AG20443 (cell line): ENCODE measurements at regions not wholly inside any gene's neighbourhood (a gene's known extent, or its start where the extent isn't known, plus 50 kb on each side); places are given as distances from the start of the nearest gene placed in this dataset.

Experiments used
- DNase-seq: peaks from one replicate; pipeline ENCODE4 v3.0.0; 2012; ENCODE audit warnings: low spot score, mixed read lengths

GRCh38 chr6:115720900-115721299, 339.8 kb downstream of the FRK start:
- DNase-seq: no peak

- no peak for DNase-seq
Measured at GRCh38 chr6:115717472-115717871, 343.2 kb downstream of the FRK start.

GRCh38 chr6:115717062-115717461, 343.6 kb downstream of the FRK start:
- no peak for DNase-seq

- no peak for DNase-seq
Measured at GRCh38 chr6:115712291-115712961, 348.3 kb downstream of the FRK start.

GRCh38 chr6:115708850-115709249, 351.8 kb downstream of the FRK start:
- no peak for DNase-seq

GRCh38 chr6:115706981-115707380, 353.7 kb downstream of the FRK start:
- no peak for DNase-seq

- DNase-seq: no peak
Measured at GRCh38 chr6:115706324-115706723, 354.4 kb downstream of the FRK start.

- no peak for DNase-seq
Measured at GRCh38 chr6:115704028-115704427, 356.7 kb downstream of the FRK start.

- no peak for DNase-seq
Measured at GRCh38 chr6:115691433-115691832, 369.3 kb downstream of the FRK start.

GRCh38 chr6:115690854-115691253, 369.8 kb downstream of the FRK start:
- no peak for DNase-seq

GRCh38 chr6:115681978-115682775, 378.5 kb downstream of the FRK start:
- DNase-seq: no peak

GRCh38 chr6:115680621-115681020, 380.1 kb downstream of the FRK start:
- DNase-seq: no peak

- no peak for DNase-seq
Measured at GRCh38 chr6:115677198-115677597, 383.5 kb downstream of the FRK start.

- no peak for DNase-seq
Measured at GRCh38 chr6:115675443-115675842, 385.2 kb downstream of the FRK start.

- no peak for DNase-seq
Measured at GRCh38 chr6:115668781-115669180, 391.9 kb downstream of the FRK start.

GRCh38 chr6:115668211-115668610, 392.5 kb downstream of the FRK start:
- no peak for DNase-seq

GRCh38 chr6:115667478-115668026, 393.1 kb downstream of the FRK start:
- DNase-seq: no peak

- DNase-seq: no peak
Measured at GRCh38 chr6:115666997-115667396, 393.7 kb downstream of the FRK start.

- DNase-seq: no peak
Measured at GRCh38 chr6:115665310-115665709, 395.4 kb downstream of the FRK start.

- no peak for DNase-seq
Measured at GRCh38 chr6:115663681-115664080, 397.0 kb downstream of the FRK start.

GRCh38 chr6:115643762-115644161, 416.9 kb downstream of the FRK start:
- DNase-seq: peak; percentile 31

- no peak for DNase-seq
Measured at GRCh38 chr6:115634887-115635286, 425.8 kb downstream of the FRK start.

GRCh38 chr6:115634131-115634530, 426.6 kb downstream of the FRK start:
- DNase-seq: no peak
